ENCODE measurements at regions not wholly inside any gene's neighbourhood (a gene's known extent, or its start where the extent isn't known, plus 50 kb on each side); places are given as distances from the start of the nearest gene placed in this dataset.
"Not testable (repeated sequence)": the region's sequence is repeated elsewhere in the genome, so short reads cannot be mapped to it uniquely, and the experiment has no call there.

GRCh38 chr10:62597226-62597625 is 207.3 kb upstream of the ADO start:
- no peak for DNase-seq

- no peak for DNase-seq
Observed at GRCh38 chr10:62599161-62599560, 205.4 kb upstream of the ADO start.

GRCh38 chr10:62606551-62606950 is 198.0 kb upstream of the ADO start:
- DNase-seq, result not testable (repeated sequence)

GRCh38 chr10:62608189-62608875 is 196.2 kb upstream of the ADO start:
- not testable (repeated sequence) for DNase-seq

- peak; percentile 57 for DNase-seq
Observed at GRCh38 chr10:62610649-62611229, 193.8 kb upstream of the ADO start.

GRCh38 chr10:62613424-62613823 is 191.1 kb upstream of the ADO start:
- DNase-seq, result no peak

- no peak for DNase-seq
Observed at GRCh38 chr10:62613859-62614258, 190.7 kb upstream of the ADO start.

GRCh38 chr10:62614389-62615157 is 189.9 kb upstream of the ADO start:
- no peak for DNase-seq

- no peak for DNase-seq
Observed at GRCh38 chr10:62616885-62617590, 187.5 kb upstream of the ADO start.

- DNase-seq, result no peak
Observed at GRCh38 chr10:62617652-62618051, 186.9 kb upstream of the ADO start.

- DNase-seq, result no peak
Observed at GRCh38 chr10:62618054-62618453, 186.5 kb upstream of the ADO start.

- no peak for DNase-seq
Observed at GRCh38 chr10:62618576-62619412, 185.7 kb upstream of the ADO start.

- DNase-seq, result no peak
Observed at GRCh38 chr10:62619413-62619738, 185.1 kb upstream of the ADO start.

GRCh38 chr10:62620491-62620890 is 184.0 kb upstream of the ADO start:
- DNase-seq, result no peak

GRCh38 chr10:62623223-62623622 is 181.3 kb upstream of the ADO start:
- DNase-seq, result no peak

GRCh38 chr10:62625484-62625883 is 179.0 kb upstream of the ADO start:
- DNase-seq, result no peak

- no peak for DNase-seq
Observed at GRCh38 chr10:62626079-62626478, 178.4 kb upstream of the ADO start.

GRCh38 chr10:62626817-62627216 is 177.7 kb upstream of the ADO start:
- DNase-seq, result no peak

GRCh38 chr10:62627983-62628382 is 176.5 kb upstream of the ADO start:
- no peak for DNase-seq

GRCh38 chr10:62631241-62631640 is 173.3 kb upstream of the ADO start:
- no peak for DNase-seq

- peak; percentile 50 for DNase-seq
Observed at GRCh38 chr10:62632071-62632809, 172.3 kb upstream of the ADO start.

- DNase-seq, result no peak
Observed at GRCh38 chr10:62633976-62634375, 170.5 kb upstream of the ADO start.
